ENCODE measurements at regions not wholly inside any gene's neighbourhood (a gene's known extent, or its start where the extent isn't known, plus 50 kb on each side); places are given as distances from the start of the nearest gene placed in this dataset.
A peak's percentile ranks its signal among the peaks of the same experiment; 100 is the strongest.

DNA sequence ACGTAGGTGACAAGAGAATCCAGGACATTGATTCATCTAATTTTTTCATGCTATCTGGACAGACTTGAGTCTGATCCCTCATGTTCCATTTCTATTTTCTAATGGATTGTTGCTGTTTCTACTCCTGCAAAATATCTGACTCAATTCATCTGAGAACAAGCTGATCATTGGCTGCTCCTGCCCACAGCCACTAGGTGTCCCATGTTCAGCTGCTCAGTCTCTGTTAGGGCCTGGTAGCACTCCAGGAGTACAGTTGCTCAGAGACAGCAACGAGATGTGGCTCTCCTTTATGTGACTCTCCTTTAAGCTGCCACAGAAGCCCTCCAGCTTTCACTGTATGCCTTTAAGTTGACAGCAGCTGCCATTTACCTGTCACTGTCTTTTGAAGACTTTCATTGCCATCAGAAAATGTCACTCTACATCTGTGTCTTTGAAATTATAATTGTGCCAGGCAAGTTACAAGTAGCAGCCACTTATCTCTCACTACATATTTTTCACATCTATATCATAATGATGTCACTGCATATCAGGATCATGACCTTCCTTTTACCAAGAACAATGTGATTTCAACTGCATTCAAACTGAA lies 1944.2 kb upstream of the NUDT12 start:
- no peak overlapping the region for H3K4me3 ChIP-seq (ENCODE audit: low read length)
- DNase-seq = peak; percentile 79
- no peak overlapping the region for H3K4me3 Mint-ChIP-seq
- H3K36me3 ChIP-seq (ENCODE audit: control insufficient read depth, insufficient read depth, low read length) = no peaks in the 10 kb centered on the region
- no peak overlapping the region for H3K27ac ChIP-seq (ENCODE audit: low read depth, low read length)
- no peaks in the 10 kb centered on the region for H3K9me3 ChIP-seq (ENCODE audit: control insufficient read depth, low read length)
- H3K27ac Mint-ChIP-seq = no peak overlapping the region
- no peak overlapping the region for H3K9ac ChIP-seq (ENCODE audit: extremely low read depth, low read length, poor library complexity, severe bottlenecking)
- H3K4me1 ChIP-seq (ENCODE audit: control insufficient read depth, insufficient read depth, low read length) = no peaks in the 10 kb centered on the region
- TF ChIP-seq, protein P1, sequence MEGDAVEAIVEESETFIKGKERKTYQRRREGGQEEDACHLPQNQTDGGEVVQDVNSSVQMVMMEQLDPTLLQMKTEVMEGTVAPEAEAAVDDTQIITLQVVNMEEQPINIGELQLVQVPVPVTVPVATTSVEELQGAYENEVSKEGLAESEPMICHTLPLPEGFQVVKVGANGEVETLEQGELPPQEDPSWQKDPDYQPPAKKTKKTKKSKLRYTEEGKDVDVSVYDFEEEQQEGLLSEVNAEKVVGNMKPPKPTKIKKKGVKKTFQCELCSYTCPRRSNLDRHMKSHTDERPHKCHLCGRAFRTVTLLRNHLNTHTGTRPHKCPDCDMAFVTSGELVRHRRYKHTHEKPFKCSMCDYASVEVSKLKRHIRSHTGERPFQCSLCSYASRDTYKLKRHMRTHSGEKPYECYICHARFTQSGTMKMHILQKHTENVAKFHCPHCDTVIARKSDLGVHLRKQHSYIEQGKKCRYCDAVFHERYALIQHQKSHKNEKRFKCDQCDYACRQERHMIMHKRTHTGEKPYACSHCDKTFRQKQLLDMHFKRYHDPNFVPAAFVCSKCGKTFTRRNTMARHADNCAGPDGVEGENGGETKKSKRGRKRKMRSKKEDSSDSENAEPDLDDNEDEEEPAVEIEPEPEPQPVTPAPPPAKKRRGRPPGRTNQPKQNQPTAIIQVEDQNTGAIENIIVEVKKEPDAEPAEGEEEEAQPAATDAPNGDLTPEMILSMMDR (conservative IDR thresholded peaks at IDR 0.05) = peak; percentile 83
- no peaks in the 10 kb centered on the region for H3K9me3 Mint-ChIP-seq
- H3K27me3 Mint-ChIP-seq (ENCODE audit: insufficient read depth) = no peaks in the 10 kb centered on the region
- H3K27me3 ChIP-seq (ENCODE audit: control insufficient read depth, insufficient read depth, low read length, poor library complexity, severe bottlenecking) = no peaks in the 10 kb centered on the region
- peaks cover 4% of the 10 kb centered on the region for H3K4me1 Mint-ChIP-seq
- 60 to 71% methylated on average over 2 of the region's 2 CpGs for WGBS, 2 experiments (ENCODE audit: insufficient coverage in 1 of 2, insufficient read length in 1 of 2)
- no peaks in the 10 kb centered on the region for H3K36me3 Mint-ChIP-seq (ENCODE audit: low read depth)

DNA sequence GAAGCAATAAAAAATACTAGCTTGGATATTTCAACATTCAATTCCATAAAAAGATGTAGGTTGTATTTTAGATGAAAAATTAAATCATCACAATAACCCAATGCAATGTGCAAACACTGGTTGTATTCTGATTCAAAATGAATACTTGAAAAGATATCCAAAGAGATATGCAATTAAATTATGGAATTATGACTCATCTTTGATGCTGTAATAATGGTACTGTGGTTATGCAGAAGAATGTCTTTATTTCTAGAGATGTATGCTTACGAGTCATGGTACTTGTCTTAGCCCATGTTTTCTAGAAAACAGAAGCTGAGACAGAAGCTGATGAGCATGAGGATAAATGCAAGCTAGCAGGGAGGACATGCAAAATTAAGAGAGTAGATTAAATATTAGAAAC lies 1941.4 kb upstream of the NUDT12 start:
- 94 to 100% methylated on average over 1 of the region's 1 CpG for WGBS, 2 experiments (ENCODE audit: insufficient coverage in 1 of 2, insufficient read length in 1 of 2)
- TF ChIP-seq, protein P1 (conservative IDR thresholded peaks at IDR 0.05) = no peak
- H3K4me1 ChIP-seq (ENCODE audit: control insufficient read depth, insufficient read depth, low read length) = no peaks in the 10 kb centered on the region
- H3K27ac Mint-ChIP-seq = no peak overlapping the region
- H3K4me3 ChIP-seq (ENCODE audit: low read length) = no peak overlapping the region
- H3K36me3 Mint-ChIP-seq (ENCODE audit: low read depth) = no peaks in the 10 kb centered on the region
- peaks cover 3% of the 10 kb centered on the region for H3K4me1 Mint-ChIP-seq
- no peaks in the 10 kb centered on the region for H3K27me3 Mint-ChIP-seq (ENCODE audit: insufficient read depth)
- no peak overlapping the region for H3K9ac ChIP-seq (ENCODE audit: extremely low read depth, low read length, poor library complexity, severe bottlenecking)
- H3K9me3 ChIP-seq (ENCODE audit: control insufficient read depth, low read length) = no peaks in the 10 kb centered on the region
- H3K4me3 Mint-ChIP-seq = no peak overlapping the region
- H3K27me3 ChIP-seq (ENCODE audit: control insufficient read depth, insufficient read depth, low read length, poor library complexity, severe bottlenecking) = no peaks in the 10 kb centered on the region
- no peaks in the 10 kb centered on the region for H3K9me3 Mint-ChIP-seq
- no peak for DNase-seq
- no peaks in the 10 kb centered on the region for H3K36me3 ChIP-seq (ENCODE audit: control insufficient read depth, insufficient read depth, low read length)
- H3K27ac ChIP-seq (ENCODE audit: low read depth, low read length) = no peak overlapping the region

GRCh38 chr5:105501315-105501714 lies 1938.7 kb upstream of the NUDT12 start:
- H3K4me3 ChIP-seq (ENCODE audit: low read length) = no peak overlapping the region
- H3K27ac Mint-ChIP-seq = no peak overlapping the region
- WGBS, 2 experiments (ENCODE audit: insufficient coverage in 1 of 2, insufficient read length in 1 of 2) = 89% methylated on average over 1 of the region's 1 CpG; no CpG with 5 or more reads in 1 of the 2 experiments
- no peaks in the 10 kb centered on the region for H3K36me3 Mint-ChIP-seq (ENCODE audit: low read depth)
- H3K27me3 ChIP-seq (ENCODE audit: control insufficient read depth, insufficient read depth, low read length, poor library complexity, severe bottlenecking) = no peaks in the 10 kb centered on the region
- H3K9me3 ChIP-seq (ENCODE audit: control insufficient read depth, low read length) = no peaks in the 10 kb centered on the region
- peaks cover 3% of the 10 kb centered on the region for H3K4me1 Mint-ChIP-seq
- H3K27ac ChIP-seq (ENCODE audit: low read depth, low read length) = no peak overlapping the region
- no peak overlapping the region for H3K9ac ChIP-seq (ENCODE audit: extremely low read depth, low read length, poor library complexity, severe bottlenecking)
- no peaks in the 10 kb centered on the region for H3K36me3 ChIP-seq (ENCODE audit: control insufficient read depth, insufficient read depth, low read length)
- no peaks in the 10 kb centered on the region for H3K27me3 Mint-ChIP-seq (ENCODE audit: insufficient read depth)
- DNase-seq = peak; percentile 45
- TF ChIP-seq, protein P1 (conservative IDR thresholded peaks at IDR 0.05) = no peak
- no peak overlapping the region for H3K4me3 Mint-ChIP-seq
- H3K4me1 ChIP-seq (ENCODE audit: control insufficient read depth, insufficient read depth, low read length) = no peaks in the 10 kb centered on the region
- no peaks in the 10 kb centered on the region for H3K9me3 Mint-ChIP-seq

All from endodermal cell (in vitro differentiated cells).